Psoas muscle (tissue), 7 donors: ENCODE measurements at regions not wholly inside any gene's neighbourhood (a gene's known extent, or its start where the extent isn't known, plus 50 kb on each side); places are given as distances from the start of the nearest gene placed in this dataset.

ENCODE experiments used
- ATAC-seq, 4 donors: fragments of 200-7000 bp; cut with Tn5 transposase; one replicate each; pipeline ENCODE4 v1.9.1; 2020; ENCODE audit warnings: moderate library complexity in 3 of 4, mild to moderate bottlenecking in 2 of 4
- DNase-seq, 2 donors: peaks; one replicate each; pipeline ENCODE4 v3.0.0-alpha.2; 2020
- H3K27ac ChIP-seq: fragments of 200-600 bp; one replicate; pipeline ENCODE4 v1.8.0; 2022
- H3K27me3 ChIP-seq, 3 donors: fragments of 200-600 bp in 1 of 3; one replicate each; pipeline versions ENCODE4 v1.6.1 to v1.8.0; 2013 to 2022; ENCODE audit warnings: low read length in 2 of 3, mild to moderate bottlenecking in 2 of 3, moderate library complexity in 1 of 3; ENCODE audit not compliant: insufficient read depth in 3 of 3
- H3K36me3 ChIP-seq, 2 donors: fragments of 200-600 bp in 1 of 2; one replicate each; pipeline versions ENCODE4 v1.6.1 to v1.8.0; 2013 to 2022; ENCODE audit warnings: low read depth in 1 of 2, mild to moderate bottlenecking in 1 of 2, moderate library complexity in 1 of 2; ENCODE audit not compliant: insufficient read depth in 1 of 2
- H3K4me1 ChIP-seq: fragments of 200-600 bp; one replicate; pipeline ENCODE4 v1.8.0; 2022
- H3K4me3 ChIP-seq: fragments of 200-600 bp; one replicate; pipeline ENCODE4 v1.8.0; 2022; ENCODE audit warnings: mild to moderate bottlenecking
- H3K9me3 ChIP-seq: fragments of 200-600 bp; one replicate; pipeline ENCODE4 v1.8.0; 2022
- WGBS, 3 donors: extraction: QIAGEN DNeasy Blood & Tissue Kit; methylation state at CpG; one replicate each; pipeline versions ENCODE4 v1.1.6 to v1.1.7; 2013; 5-methylcytosine and 5-hydroxymethylcytosine counted together
- intact Hi-C, 2 donors: fragments of 100-400 bp; cut with DNase I; formaldehyde crosslinking; loops; one replicate each; pipeline versions ENCODE4 v1.11.0 to v1.14.2; 2022
- TF ChIP-seq, protein P1 (sequence below): fragments of 200-600 bp; IDR thresholded peaks from one replicate; pipeline ENCODE4 v1.8.0; 2022; ENCODE audit warnings: antibody characterized with exemption
- donor health status: healthy with polysubstance abuse.
- donor health status: DM: no; HTN: no; CAD: no; lungs with moderate emphysema.
- donor health status: Bipolar disorder and iron deficiency.
- donor health status: healthy.
- donor health status: DM: yes; HTN: yes; CAD: no.
- donor health status: DM: no; HTN: no; CAD: no.
- donor health status: DM: yes; HTN: yes; CAD: no.

DNA sequence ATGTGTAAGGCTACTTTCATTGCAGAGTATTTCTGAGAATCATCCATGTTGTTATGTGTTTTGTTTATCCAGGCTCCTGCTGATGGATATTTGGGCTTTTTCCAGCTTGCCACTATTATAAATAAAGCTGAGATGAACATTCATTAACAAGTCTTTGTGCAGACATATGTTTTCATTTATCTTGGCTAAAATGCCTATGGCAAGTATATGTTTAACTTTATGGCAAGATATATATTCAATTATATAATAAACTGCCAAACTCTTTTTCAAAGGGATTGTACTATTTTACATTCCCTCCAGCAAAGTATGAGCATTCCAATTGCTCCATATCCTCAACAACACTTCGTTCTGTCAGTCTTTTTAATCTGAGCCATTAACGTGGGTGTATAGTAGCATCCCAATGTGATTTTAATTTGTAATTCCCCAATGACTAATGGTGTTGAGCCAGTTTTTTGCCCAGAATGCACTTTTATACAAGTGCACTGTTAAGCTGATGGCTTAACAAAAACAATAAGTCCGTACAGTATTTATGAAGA is 452.4 kb downstream of the SHQ1 start:
- no peaks in the 10 kb centered on the region for H3K9me3 ChIP-seq
- DNase-seq (no peak), ATAC-seq (no peak)
- no peak overlapping the region for H3K27ac ChIP-seq
- WGBS, 3 donors: 67 to 74% (median 72%) methylated on average over 3 of the region's 3 CpGs
- H3K4me3 ChIP-seq: no peak overlapping the region
- no peaks in the 10 kb centered on the region for H3K36me3 ChIP-seq
- TF ChIP-seq, protein P1, sequence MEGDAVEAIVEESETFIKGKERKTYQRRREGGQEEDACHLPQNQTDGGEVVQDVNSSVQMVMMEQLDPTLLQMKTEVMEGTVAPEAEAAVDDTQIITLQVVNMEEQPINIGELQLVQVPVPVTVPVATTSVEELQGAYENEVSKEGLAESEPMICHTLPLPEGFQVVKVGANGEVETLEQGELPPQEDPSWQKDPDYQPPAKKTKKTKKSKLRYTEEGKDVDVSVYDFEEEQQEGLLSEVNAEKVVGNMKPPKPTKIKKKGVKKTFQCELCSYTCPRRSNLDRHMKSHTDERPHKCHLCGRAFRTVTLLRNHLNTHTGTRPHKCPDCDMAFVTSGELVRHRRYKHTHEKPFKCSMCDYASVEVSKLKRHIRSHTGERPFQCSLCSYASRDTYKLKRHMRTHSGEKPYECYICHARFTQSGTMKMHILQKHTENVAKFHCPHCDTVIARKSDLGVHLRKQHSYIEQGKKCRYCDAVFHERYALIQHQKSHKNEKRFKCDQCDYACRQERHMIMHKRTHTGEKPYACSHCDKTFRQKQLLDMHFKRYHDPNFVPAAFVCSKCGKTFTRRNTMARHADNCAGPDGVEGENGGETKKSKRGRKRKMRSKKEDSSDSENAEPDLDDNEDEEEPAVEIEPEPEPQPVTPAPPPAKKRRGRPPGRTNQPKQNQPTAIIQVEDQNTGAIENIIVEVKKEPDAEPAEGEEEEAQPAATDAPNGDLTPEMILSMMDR: no peak
- intact Hi-C loops: no loop called here
- no peaks in the 10 kb centered on the region for H3K27me3 ChIP-seq
- peaks cover 32% of the 10 kb centered on the region for H3K4me1 ChIP-seq

DNA sequence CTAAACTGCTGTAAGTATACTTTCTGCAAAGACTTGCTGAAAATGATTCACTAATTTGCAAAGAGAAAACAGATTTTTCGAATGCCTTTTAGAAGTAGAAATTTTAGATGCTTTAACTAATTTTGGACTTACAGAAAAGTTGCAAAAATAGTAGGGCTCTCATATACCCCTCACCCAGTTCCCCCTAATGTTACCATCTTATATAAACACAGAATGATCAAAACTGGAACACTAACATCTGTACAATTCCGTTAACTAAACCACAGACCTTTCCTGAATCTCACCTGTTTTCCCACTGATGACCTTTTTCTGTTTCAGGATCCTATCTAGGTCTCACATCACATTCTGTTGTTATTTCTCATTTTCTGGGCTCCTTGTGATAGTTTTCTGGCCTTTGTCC is 454.8 kb downstream of the SHQ1 start:
- H3K36me3 ChIP-seq: no peaks in the 10 kb centered on the region
- no peaks in the 10 kb centered on the region for H3K27me3 ChIP-seq
- intact Hi-C loops: no loop called here
- H3K4me3 ChIP-seq: no peak overlapping the region
- TF ChIP-seq, protein P1: no peak
- H3K27ac ChIP-seq: no peak overlapping the region
- H3K4me1 ChIP-seq: peaks cover 24% of the 10 kb centered on the region
- no peak for ATAC-seq
- H3K9me3 ChIP-seq: no peaks in the 10 kb centered on the region
- no peak for DNase-seq
- WGBS, 3 donors: 94 to 95% (median 95%) methylated on average over 2 of the region's 2 CpGs

DNA sequence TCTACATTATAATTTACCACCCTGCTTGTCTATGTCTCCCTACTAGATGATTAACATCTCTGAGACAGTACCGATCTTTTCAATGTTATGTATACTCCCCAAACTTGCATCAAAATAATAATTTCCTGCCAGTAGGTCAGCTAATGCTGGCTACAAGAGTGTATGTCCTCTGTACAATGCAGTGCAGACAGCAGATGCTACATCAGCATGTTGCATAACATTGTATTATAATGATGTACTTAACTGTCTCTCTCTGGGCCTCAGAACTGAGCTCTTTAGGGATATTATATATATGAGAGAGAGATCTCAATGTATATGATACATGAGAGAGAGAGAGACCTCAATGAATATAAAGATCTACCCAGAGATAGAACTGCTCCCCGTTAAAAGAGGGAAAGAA is 456.6 kb downstream of the SHQ1 start:
- Histone ChIP-seq H3K36me3 (no peaks in the 10 kb centered on the region), H3K27me3 (no peaks in the 10 kb centered on the region), H3K4me1 (peaks cover 11% of the 10 kb centered on the region), H3K4me3 (no peak overlapping the region), H3K9me3 (no peaks in the 10 kb centered on the region), H3K27ac (no peak overlapping the region)
- ATAC-seq (peak in 2 of 4 donors; percentile 50 to 55), DNase-seq (no peak)
- intact Hi-C loops: no loop called here
- WGBS, 3 donors: 82 to 84% (median 83%) methylated on average over 2 of the region's 2 CpGs
- TF ChIP-seq, protein P1: no peak

DNA sequence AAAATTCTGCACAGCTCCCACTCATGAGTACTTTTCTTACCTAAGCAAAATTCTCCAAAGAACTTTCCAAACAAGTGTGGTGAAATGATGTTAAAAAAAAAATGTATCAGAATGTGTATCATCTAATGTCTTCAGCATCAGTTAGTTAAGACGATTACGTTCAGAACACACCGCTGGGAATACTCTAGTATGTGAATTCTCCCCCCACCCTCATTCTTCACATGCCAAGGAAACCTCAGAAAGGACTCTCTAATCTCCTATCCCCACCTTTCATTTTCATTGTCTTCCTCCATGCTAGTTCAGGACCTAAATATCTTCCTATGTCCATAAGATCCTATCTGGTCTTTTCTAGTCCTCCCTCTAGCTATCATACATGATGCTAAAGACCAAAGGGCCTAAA is 457.4 kb downstream of the SHQ1 start:
- no peak for ATAC-seq
- Histone ChIP-seq H3K4me1 (peaks cover 4% of the 10 kb centered on the region), H3K36me3 (no peaks in the 10 kb centered on the region), H3K27me3 (no peaks in the 10 kb centered on the region), H3K27ac (no peak overlapping the region), H3K4me3 (no peak overlapping the region), H3K9me3 (no peaks in the 10 kb centered on the region)
- intact Hi-C loops: no loop called here
- 67 to 72% (median 69%) methylated on average over 3 of the region's 3 CpGs for WGBS, 3 donors
- DNase-seq: no peak
- TF ChIP-seq, protein P1: no peak

DNA sequence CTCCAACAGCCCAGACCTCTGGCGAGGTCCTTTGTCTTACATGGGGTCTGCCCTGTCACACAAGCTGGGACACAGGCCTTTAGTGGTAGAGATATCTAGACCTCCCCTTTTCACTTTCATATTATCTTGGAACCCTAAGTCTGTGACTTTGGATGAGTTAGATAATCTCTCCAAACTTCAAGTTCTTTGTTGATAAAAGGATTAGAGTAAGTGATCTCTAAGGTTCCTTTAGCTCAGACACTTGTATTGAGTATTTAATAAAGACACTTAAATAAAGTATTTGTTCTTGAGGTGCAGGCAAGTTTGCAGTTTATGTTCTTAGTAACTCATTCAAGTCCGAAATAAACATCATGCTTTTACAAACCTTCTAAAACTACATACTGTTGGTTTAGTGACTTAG is 459.6 kb downstream of the SHQ1 start:
- peaks cover 19% of the 10 kb centered on the region for H3K4me1 ChIP-seq
- H3K9me3 ChIP-seq: no peaks in the 10 kb centered on the region
- intact Hi-C loops: no loop called here
- TF ChIP-seq, protein P1: no peak
- WGBS, 3 donors: 95 to 98% (median 97%) methylated on average over 2 of the region's 2 CpGs
- DNase-seq (no peak), ATAC-seq (no peak)
- H3K36me3 ChIP-seq: no peaks in the 10 kb centered on the region
- H3K27me3 ChIP-seq: no peaks in the 10 kb centered on the region
- H3K27ac ChIP-seq: no peak overlapping the region
- H3K4me3 ChIP-seq: no peak overlapping the region
